22Rv1 (cell line): ENCODE measurements at regions not wholly inside any gene's neighbourhood (a gene's known extent, or its start where the extent isn't known, plus 50 kb on each side); places are given as distances from the start of the nearest gene placed in this dataset.

Source experiments
- CTCF ChIP-seq: fragments of 450-650 bp; IDR thresholded peaks from 2 replicates; pipeline ENCODE4 v1.5.1; 2017; ENCODE audit warnings: mild to moderate bottlenecking
- ZFX ChIP-seq: fragments of 450-650 bp; IDR thresholded peaks from 2 replicates; pipeline ENCODE4 v1.6.1; 2017; ENCODE audit warnings: antibody characterized with exemption, borderline replicate concordance

- no peak for TF ChIP-seq CTCF
- TF ChIP-seq ZFX, result no peak
Measured at GRCh38 chr18:71116535-71116934, 827.7 kb downstream of the SOCS6 start.
